Activated CD4-positive, alpha-beta memory T cell treated with anti-CD3 and anti-CD28 coated beads for 36 hours (primary cell): ENCODE measurements at regions not wholly inside any gene's neighbourhood (a gene's known extent, or its start where the extent isn't known, plus 50 kb on each side); places are given as distances from the start of the nearest gene placed in this dataset.

Experiments
- CTCF ChIA-PET: fragments of 350-600 bp; sonication (Branson Sonifier 250); formaldehyde crosslinking; loops from one replicate; lab custom pipeline; 2021; ENCODE audit warnings: antibody characterized with exemption, inconsistent platforms; lab: Charles Lee
- POLR2A ChIA-PET: fragments of 350-600 bp; sonication (Branson Sonifier 250); formaldehyde crosslinking; loops from one replicate; lab custom pipeline; 2021; ENCODE audit warnings: antibody characterized with exemption; lab: Charles Lee
- DNase-seq: peaks from one replicate; pipeline ENCODE4 v3.0.0-alpha.2; 2020
- H3K27ac Mint-ChIP-seq: one replicate; pipeline ENCODE4 v1.8.0; 2021; ENCODE audit warnings: mixed read lengths
- H3K27me3 Mint-ChIP-seq: one replicate; pipeline ENCODE4 v1.8.0; 2021; ENCODE audit warnings: mixed read lengths
- H3K36me3 Mint-ChIP-seq: one replicate; pipeline ENCODE4 v1.8.0; 2021; ENCODE audit warnings: mixed read lengths
- H3K4me1 Mint-ChIP-seq: one replicate; pipeline ENCODE4 v1.8.0; 2021; ENCODE audit warnings: low read depth, mixed read lengths
- H3K4me3 Mint-ChIP-seq: one replicate; pipeline ENCODE4 v1.8.0; 2021; ENCODE audit warnings: mild to moderate bottlenecking, mixed read lengths
- H3K9me3 Mint-ChIP-seq: one replicate; pipeline ENCODE4 v1.8.0; 2021; ENCODE audit warnings: mixed read lengths
- intact Hi-C: fragments of 100-400 bp; cut with micrococcal nuclease; formaldehyde crosslinking; loops from one replicate; pipeline ENCODE4 v1.15.1; 2023

DNA sequence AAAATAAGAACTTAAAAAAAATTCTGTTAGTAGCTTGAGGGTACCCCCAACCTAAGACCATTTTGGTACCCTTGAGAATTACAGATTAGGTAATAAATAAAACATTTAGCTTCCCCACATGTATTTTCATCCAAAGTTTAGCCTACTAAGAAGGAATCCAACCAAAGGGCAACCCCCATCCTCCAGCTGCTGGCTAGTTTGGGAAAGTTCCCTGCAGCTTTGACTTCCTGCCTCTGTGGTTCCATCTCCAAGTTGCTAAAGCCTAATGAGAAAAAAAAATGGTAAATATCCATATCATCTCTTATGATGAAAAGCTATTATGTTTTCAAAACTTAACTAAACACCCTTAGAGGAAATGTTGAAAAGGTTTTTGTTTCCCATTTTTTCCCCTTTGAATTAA is 547.2 kb downstream of the ANKRD7 start:
- intact Hi-C loops, result no loop called here
- Mint-ChIP-seq H3K4me1 (no peaks in the 10 kb centered on the region), H3K9me3 (peaks cover 2% of the 10 kb centered on the region), H3K36me3 (no peaks in the 10 kb centered on the region), H3K4me3 (no peak overlapping the region), H3K27ac (no peak overlapping the region), H3K27me3 (no peaks in the 10 kb centered on the region)
- ChIA-PET POLR2A (no interaction called here), CTCF (no interaction called here)
- DNase-seq, result no peak

DNA sequence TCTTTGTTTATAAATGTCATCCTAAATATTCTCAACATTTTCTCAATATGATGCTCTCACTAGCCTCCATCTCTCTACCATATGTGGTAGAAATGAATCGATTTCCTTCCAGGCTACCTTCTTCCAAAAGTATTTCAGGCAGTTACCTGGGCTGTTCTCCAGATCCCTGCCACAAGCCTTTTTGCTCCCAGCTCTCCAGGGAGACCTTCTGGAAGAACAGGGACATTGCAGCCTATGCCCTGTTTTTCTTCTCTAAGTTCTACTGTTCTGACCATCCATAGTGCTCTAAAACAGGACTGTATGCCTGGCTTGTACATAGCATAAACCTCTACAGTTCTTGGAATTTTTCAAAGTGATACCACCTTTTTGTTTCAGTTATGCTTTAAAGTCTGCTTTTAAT is 552.8 kb downstream of the ANKRD7 start:
- intact Hi-C loops, result no loop called here
- Mint-ChIP-seq H3K9me3 (peaks cover 14% of the 10 kb centered on the region), H3K27me3 (no peaks in the 10 kb centered on the region), H3K4me3 (no peak overlapping the region), H3K27ac (no peak overlapping the region), H3K36me3 (no peaks in the 10 kb centered on the region), H3K4me1 (no peaks in the 10 kb centered on the region)
- CTCF ChIA-PET, result no interaction called here
- no peak for DNase-seq
- POLR2A ChIA-PET, result no interaction called here

DNA sequence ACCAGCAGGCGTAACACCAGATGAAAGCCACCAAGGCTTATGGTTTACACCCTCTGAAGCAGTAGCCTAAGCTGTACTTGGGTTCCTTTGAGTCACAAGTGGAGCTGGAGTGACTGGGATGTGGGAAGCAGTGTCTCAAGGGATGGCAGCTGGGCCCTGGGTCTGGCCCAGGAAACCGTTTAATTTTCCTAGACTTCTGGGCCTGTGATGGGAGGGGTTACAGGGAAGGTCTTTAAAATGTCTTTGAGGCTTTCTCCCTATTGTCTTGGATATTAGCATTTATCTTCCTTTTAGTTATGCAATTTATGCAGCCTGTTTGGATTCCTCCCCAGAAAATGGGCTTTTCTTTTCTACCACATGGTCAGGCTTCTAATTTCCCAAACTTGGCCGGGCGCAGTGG is 568.2 kb downstream of the ANKRD7 start:
- Mint-ChIP-seq H3K27me3 (no peaks in the 10 kb centered on the region), H3K4me1 (no peaks in the 10 kb centered on the region), H3K36me3 (no peaks in the 10 kb centered on the region), H3K9me3 (peaks cover 8% of the 10 kb centered on the region), H3K4me3 (no peak overlapping the region), H3K27ac (no peak overlapping the region)
- intact Hi-C loops, result no loop called here
- DNase-seq, result no peak
- POLR2A ChIA-PET, result no interaction called here
- CTCF ChIA-PET, result no interaction called here

DNA sequence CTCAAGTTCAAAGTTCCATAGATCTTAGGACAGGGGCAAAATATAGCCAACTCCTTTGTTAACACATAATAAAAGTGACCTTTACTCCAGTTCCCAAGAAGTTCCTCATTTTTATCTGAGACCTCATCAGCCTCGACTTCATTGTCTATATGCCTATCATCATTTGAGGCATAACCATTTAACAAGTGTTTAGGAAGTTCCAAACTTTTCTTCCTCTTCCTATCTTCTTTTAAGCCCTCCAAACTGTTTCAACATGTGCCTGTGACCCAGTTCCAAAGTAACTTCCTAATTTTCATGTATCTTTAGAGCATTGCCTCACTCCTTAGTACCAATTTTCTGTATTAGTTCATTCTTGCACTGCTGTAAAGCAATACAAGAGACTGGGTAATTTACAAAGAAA is 569.1 kb downstream of the ANKRD7 start:
- ChIA-PET CTCF (no interaction called here), POLR2A (no interaction called here)
- H3K27me3 Mint-ChIP-seq, result no peaks in the 10 kb centered on the region
- H3K4me3 Mint-ChIP-seq, result no peak overlapping the region
- H3K27ac Mint-ChIP-seq, result no peak overlapping the region
- H3K9me3 Mint-ChIP-seq, result peaks cover 8% of the 10 kb centered on the region
- H3K36me3 Mint-ChIP-seq, result no peaks in the 10 kb centered on the region
- H3K4me1 Mint-ChIP-seq, result no peaks in the 10 kb centered on the region
- intact Hi-C loops, result no loop called here
- DNase-seq, result no peak

DNA sequence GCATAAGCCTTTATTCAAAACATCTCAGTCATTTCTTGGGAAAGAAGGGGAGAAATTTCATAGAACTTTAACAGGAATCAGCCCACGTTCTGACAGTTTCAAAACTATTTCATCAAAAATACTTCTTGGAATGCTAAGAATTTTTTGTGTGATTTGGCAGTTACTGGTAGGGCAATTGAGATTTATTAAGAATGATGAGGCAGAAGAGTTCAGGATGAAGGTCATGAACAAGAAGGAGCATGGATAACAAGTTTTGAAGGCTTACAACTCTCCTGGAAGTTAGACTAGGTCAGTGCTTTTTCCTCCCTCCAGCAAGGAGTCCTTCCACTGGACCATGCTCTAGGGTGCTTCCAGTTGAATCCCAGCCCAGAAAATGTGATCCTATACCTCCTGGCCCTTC is 569.9 kb downstream of the ANKRD7 start:
- Mint-ChIP-seq H3K27ac (no peak overlapping the region), H3K4me3 (no peak overlapping the region), H3K4me1 (no peaks in the 10 kb centered on the region), H3K27me3 (no peaks in the 10 kb centered on the region), H3K9me3 (peaks cover 8% of the 10 kb centered on the region), H3K36me3 (no peaks in the 10 kb centered on the region)
- ChIA-PET POLR2A (no interaction called here), CTCF (no interaction called here)
- intact Hi-C loops, result no loop called here
- DNase-seq, result no peak

DNA sequence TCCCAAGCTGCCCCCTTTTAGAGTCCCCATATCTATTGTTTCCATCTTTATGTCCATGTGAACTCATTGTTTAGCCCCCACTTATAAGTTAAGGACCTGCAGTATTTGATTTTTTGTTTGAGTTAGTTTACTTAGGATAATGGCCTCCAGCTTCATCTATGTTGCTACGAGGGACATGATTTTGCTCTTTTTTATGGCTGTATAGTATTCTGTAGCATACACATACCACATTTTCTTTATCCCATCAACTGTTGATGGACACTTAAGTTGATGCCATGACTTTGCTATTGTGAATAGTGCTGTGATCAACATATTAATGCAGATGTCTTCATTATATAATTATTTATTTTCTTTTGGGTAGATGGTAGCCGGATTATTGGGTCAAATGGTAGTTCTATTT is 576.9 kb downstream of the ANKRD7 start:
- Mint-ChIP-seq H3K4me3 (no peak overlapping the region), H3K36me3 (no peaks in the 10 kb centered on the region), H3K27ac (no peak overlapping the region), H3K9me3 (peaks cover 28% of the 10 kb centered on the region), H3K4me1 (no peaks in the 10 kb centered on the region), H3K27me3 (no peaks in the 10 kb centered on the region)
- CTCF ChIA-PET, result no interaction called here
- intact Hi-C loops, result no loop called here
- POLR2A ChIA-PET, result no interaction called here
- no peak for DNase-seq

DNA sequence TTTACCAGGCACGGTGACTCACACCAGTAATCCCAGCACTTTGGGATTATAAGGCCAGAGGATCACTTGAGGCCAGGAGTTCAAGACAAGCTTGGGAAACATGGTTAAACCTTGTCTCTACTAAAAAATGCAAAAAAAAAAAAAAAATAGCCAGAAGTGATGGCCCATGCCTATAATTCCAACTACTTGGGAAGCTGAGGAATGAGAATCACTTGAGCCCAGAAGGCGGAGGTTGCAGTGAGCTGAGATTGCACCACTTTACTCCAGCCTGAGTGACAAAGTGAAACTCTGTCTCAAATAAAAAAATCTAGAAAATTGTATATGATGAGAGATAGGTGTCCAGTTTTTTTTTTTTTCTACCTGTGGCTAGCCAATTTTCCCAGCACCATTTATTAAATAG is 578.2 kb downstream of the ANKRD7 start:
- no peaks in the 10 kb centered on the region for H3K27me3 Mint-ChIP-seq
- ChIA-PET POLR2A (no interaction called here), CTCF (no interaction called here)
- H3K4me1 Mint-ChIP-seq, result no peaks in the 10 kb centered on the region
- no peak for DNase-seq
- H3K4me3 Mint-ChIP-seq, result no peak overlapping the region
- H3K27ac Mint-ChIP-seq, result no peak overlapping the region
- H3K9me3 Mint-ChIP-seq, result peaks cover 26% of the 10 kb centered on the region
- intact Hi-C loops, result no loop called here
- no peaks in the 10 kb centered on the region for H3K36me3 Mint-ChIP-seq

DNA sequence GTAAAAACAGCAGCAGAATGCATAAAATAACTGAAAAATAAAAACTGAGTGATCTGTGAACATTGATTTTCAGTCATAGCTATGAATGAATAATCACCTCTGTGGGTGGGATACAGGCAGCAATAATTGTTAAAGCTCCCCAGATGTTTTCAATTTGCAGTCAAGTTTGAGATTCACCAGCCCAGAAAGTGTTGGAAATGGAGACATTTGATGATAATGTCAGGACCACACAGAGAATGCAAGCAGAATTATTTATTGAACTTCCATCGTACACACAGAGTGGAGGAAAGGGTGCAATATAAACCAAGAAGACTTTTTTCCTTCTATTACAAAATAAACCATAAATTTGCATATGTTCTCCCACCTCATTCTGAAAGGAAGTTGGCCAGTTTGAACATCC is 601.7 kb downstream of the ANKRD7 start:
- no peaks in the 10 kb centered on the region for H3K4me1 Mint-ChIP-seq
- no peaks in the 10 kb centered on the region for H3K36me3 Mint-ChIP-seq
- H3K4me3 Mint-ChIP-seq, result no peak overlapping the region
- ChIA-PET POLR2A (no interaction called here), CTCF (no interaction called here)
- no peak overlapping the region for H3K27ac Mint-ChIP-seq
- intact Hi-C loops, result no loop called here
- H3K27me3 Mint-ChIP-seq, result no peaks in the 10 kb centered on the region
- H3K9me3 Mint-ChIP-seq, result peaks cover 4% of the 10 kb centered on the region
- no peak for DNase-seq

DNA sequence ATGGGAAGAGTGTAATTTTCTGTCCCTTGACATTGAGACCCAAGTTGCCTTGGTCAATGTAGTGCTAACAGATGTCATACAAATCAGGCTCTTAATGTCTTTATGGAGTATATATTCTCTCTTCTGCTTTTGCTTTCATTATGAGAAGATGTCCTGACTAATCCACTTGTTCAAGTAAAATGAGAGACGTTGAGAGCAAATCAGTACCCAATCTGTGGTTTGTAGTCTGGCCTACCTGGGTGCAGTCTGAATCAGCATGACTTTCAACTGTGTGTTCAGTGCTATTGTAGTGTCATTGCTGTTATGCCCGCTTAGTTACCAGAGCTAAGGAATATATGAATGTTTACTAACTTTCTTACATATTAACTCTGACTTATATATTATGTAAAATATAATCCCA is 612.4 kb downstream of the ANKRD7 start:
- H3K36me3 Mint-ChIP-seq, result no peaks in the 10 kb centered on the region
- peaks cover 23% of the 10 kb centered on the region for H3K9me3 Mint-ChIP-seq
- H3K4me1 Mint-ChIP-seq, result no peaks in the 10 kb centered on the region
- CTCF ChIA-PET, result no interaction called here
- no peaks in the 10 kb centered on the region for H3K27me3 Mint-ChIP-seq
- no peak overlapping the region for H3K27ac Mint-ChIP-seq
- DNase-seq, result peak; percentile 9
- POLR2A ChIA-PET, result no interaction called here
- H3K4me3 Mint-ChIP-seq, result no peak overlapping the region
- intact Hi-C loops, result no loop called here

DNA sequence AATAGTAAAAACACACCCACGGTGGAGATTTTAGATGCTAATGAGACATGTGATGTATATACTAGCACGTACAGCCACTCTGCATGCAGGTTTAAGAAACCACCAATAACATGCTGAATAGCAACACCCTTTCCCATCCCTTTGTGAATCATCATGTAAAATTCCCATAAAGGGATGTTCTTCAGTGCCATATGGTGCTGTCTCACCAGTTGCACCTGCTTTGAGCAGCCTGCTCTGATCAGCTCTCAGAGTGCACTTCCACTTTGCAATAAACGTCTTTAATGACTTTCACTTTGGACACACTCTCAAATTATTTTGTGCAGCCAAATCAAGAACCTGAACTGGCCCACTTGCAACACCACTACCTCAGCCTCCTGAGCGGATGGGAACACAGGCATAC is 615.0 kb downstream of the ANKRD7 start:
- Mint-ChIP-seq H3K4me3 (no peak overlapping the region), H3K4me1 (no peaks in the 10 kb centered on the region), H3K27ac (no peak overlapping the region), H3K27me3 (no peaks in the 10 kb centered on the region), H3K9me3 (peaks cover 20% of the 10 kb centered on the region), H3K36me3 (no peaks in the 10 kb centered on the region)
- intact Hi-C loops, result no loop called here
- CTCF ChIA-PET, result no interaction called here
- no peak for DNase-seq
- POLR2A ChIA-PET, result no interaction called here

DNA sequence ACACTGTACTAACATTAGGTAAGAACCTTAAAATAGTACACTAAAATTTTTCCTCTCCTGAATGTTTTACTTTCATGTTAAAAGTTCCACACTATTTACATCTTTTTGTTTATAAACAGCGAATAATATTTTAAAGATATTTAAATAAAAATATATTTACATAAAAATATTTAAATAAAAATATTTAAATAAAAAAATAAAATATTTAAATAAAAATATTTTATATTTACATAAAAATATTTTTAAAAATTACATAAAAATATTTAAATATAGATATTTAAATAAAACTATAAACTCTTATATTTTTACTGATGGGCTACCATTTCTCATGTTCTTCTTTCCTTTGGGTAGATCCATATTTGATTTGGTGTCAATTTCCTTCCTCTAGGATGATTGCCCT is 619.0 kb downstream of the ANKRD7 start:
- H3K27ac Mint-ChIP-seq, result no peak overlapping the region
- no peak for DNase-seq
- ChIA-PET CTCF (no interaction called here), POLR2A (no interaction called here)
- intact Hi-C loops, result no loop called here
- H3K27me3 Mint-ChIP-seq, result no peaks in the 10 kb centered on the region
- H3K4me1 Mint-ChIP-seq, result no peaks in the 10 kb centered on the region
- no peaks in the 10 kb centered on the region for H3K36me3 Mint-ChIP-seq
- H3K9me3 Mint-ChIP-seq, result peaks cover 14% of the 10 kb centered on the region
- no peak overlapping the region for H3K4me3 Mint-ChIP-seq

DNA sequence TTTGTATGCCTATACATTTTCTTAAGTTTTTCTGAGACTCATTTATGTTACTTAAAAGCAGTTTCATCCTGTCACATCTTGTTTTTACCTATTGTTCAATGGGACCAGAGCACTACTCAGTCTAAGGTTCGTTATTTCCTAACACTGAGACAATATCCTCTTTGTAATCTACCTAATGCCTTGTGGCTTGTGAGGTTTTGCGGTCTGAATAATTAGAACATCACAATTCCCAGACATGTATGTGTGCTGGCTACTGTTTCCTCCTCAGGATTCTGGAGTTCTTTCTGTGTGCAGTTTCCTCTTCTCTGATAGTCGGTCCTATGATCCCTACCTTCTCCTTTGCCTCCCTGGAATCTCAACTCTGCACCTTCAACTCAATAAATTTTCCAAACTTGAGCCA is 620.2 kb downstream of the ANKRD7 start:
- ChIA-PET POLR2A (no interaction called here), CTCF (no interaction called here)
- no peak for DNase-seq
- no peaks in the 10 kb centered on the region for H3K27me3 Mint-ChIP-seq
- no peak overlapping the region for H3K4me3 Mint-ChIP-seq
- no peaks in the 10 kb centered on the region for H3K36me3 Mint-ChIP-seq
- intact Hi-C loops, result no loop called here
- H3K4me1 Mint-ChIP-seq, result no peaks in the 10 kb centered on the region
- no peak overlapping the region for H3K27ac Mint-ChIP-seq
- peaks cover 10% of the 10 kb centered on the region for H3K9me3 Mint-ChIP-seq

DNA sequence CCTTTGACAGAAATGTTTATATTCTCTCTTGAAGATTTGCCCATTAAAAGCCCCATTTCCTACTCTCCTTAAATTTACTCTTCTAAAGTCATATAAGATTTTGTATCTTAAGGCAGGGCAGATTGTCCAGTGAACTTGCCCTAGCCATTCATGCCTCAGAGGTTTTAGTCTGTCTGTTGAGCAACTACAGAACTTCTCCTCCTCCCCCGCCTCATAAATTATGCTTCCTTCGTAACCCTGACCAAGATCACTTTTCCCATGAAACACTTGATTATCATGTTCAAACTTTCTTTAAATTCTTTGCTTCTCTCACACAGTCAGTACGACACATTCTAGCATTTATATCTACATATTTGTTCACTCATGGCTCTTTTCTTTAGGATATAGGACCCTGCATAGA is 621.3 kb downstream of the ANKRD7 start:
- Mint-ChIP-seq H3K9me3 (peaks cover 10% of the 10 kb centered on the region), H3K36me3 (no peaks in the 10 kb centered on the region), H3K27me3 (no peaks in the 10 kb centered on the region), H3K4me3 (no peak overlapping the region), H3K27ac (no peak overlapping the region), H3K4me1 (no peaks in the 10 kb centered on the region)
- intact Hi-C loops, result no loop called here
- ChIA-PET POLR2A (no interaction called here), CTCF (no interaction called here)
- no peak for DNase-seq

DNA sequence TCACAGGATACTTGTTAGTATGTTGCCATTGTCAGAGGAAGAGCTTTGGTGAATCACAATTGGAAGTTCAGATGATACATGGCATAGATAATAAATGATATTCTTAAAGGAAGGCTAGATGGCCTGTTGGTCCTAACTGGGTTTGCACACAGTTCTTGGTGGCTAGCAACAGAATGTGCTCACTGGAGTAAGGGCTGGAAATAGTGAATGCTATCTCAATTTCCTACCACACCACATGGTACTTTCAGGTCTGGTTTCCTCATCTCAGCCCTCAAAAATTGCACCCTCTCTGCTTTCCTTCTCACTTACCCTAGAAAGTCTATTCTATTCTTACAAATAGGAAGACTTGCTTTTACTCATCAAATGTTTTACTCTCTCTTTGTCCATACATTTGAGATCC is 622.5 kb downstream of the ANKRD7 start:
- H3K27me3 Mint-ChIP-seq, result no peaks in the 10 kb centered on the region
- no peaks in the 10 kb centered on the region for H3K36me3 Mint-ChIP-seq
- H3K27ac Mint-ChIP-seq, result no peak overlapping the region
- H3K4me1 Mint-ChIP-seq, result no peaks in the 10 kb centered on the region
- intact Hi-C loops, result no loop called here
- H3K9me3 Mint-ChIP-seq, result peaks cover 4% of the 10 kb centered on the region
- no peak for DNase-seq
- H3K4me3 Mint-ChIP-seq, result no peak overlapping the region
- ChIA-PET POLR2A (no interaction called here), CTCF (no interaction called here)
